B cell (primary cell): ENCODE measurements at regions not wholly inside any gene's neighbourhood (a gene's known extent, or its start where the extent isn't known, plus 50 kb on each side); places are given as distances from the start of the nearest gene placed in this dataset.

ENCODE experiments used
- ATAC-seq: fragments of 200-7000 bp; cut with Tn5 transposase; one replicate; pipeline ENCODE4 v1.10.0; 2021; ENCODE audit warnings: low read depth, mild to moderate bottlenecking, moderate number of reproducible peaks, moderate library complexity
- CTCF ChIA-PET: fragments of 350-600 bp; sonication (Branson Sonifier 250); formaldehyde crosslinking; loops from one replicate; lab custom pipeline; 2021; ENCODE audit warnings: antibody characterized with exemption, inconsistent platforms; lab: Charles Lee
- POLR2A ChIA-PET: fragments of 350-600 bp; sonication (Branson Sonifier 250); formaldehyde crosslinking; loops from one replicate; lab custom pipeline; 2021; ENCODE audit warnings: antibody characterized with exemption; lab: Charles Lee
- DNase-seq: peaks from one replicate; pipeline ENCODE4 v3.0.0; 2013
- H2AFZ ChIP-seq: 2 replicates; pipeline ENCODE4 v1.6.1; 2012; ENCODE audit warnings: mild to moderate bottlenecking, low read depth, low read length; ENCODE audit not compliant: insufficient read depth, poor library complexity, severe bottlenecking
- H3K27ac ChIP-seq, 2 donors: 1 replicate in 1 of 2; 2 replicates in 1 of 2; pipeline ENCODE4 v1.5.1; 2012 to 2013; ENCODE audit warnings: low read length in 2 of 2, mild to moderate bottlenecking in 2 of 2, moderate library complexity in 1 of 2
- H3K27me3 ChIP-seq, 4 experiments: fragments of 200-600 bp in 1 of 4; sonication (generic) in 1 of 4; replicated peaks in 1 of 4; 1 replicate in 2 of 4; 2 replicates in 2 of 4; pipeline versions ENCODE4 v1.6.1 to v1.7.0; 2013 to 2016; ENCODE audit warnings: low read length in 3 of 4, mild to moderate bottlenecking in 2 of 4, mixed read lengths in 1 of 4, moderate library complexity in 1 of 4; ENCODE audit not compliant: insufficient read depth in 4 of 4, control insufficient read depth in 3 of 4; ENCODE audit errors: control extremely low read depth in 1 of 4
- H3K36me3 ChIP-seq, 2 experiments: replicated peaks in 1 of 2; 1 replicate in 1 of 2; 2 replicates in 1 of 2; pipeline versions ENCODE4 v1.6.1 to v1.7.1; 2013; ENCODE audit warnings: low read length in 1 of 2; ENCODE audit not compliant: insufficient read depth in 2 of 2, control insufficient read depth in 1 of 2; ENCODE audit errors: control extremely low read depth in 1 of 2, extremely low read depth in 1 of 2
- H3K4me1 ChIP-seq, 2 donors: fragments of 200-600 bp in 1 of 2; sonication (generic) in 1 of 2; 1 replicate in 1 of 2; 2 replicates in 1 of 2; pipeline versions ENCODE4 v1.5.1 to v1.6.1; 2013 to 2017; ENCODE audit warnings: low read length in 2 of 2; ENCODE audit not compliant: control insufficient read depth in 2 of 2, insufficient read depth in 2 of 2
- H3K4me2 ChIP-seq: replicated peaks from 2 replicates; pipeline ENCODE3; 2012; ENCODE audit warnings: mild to moderate bottlenecking, low read depth, low read length; ENCODE audit not compliant: poor library complexity, severe bottlenecking
- H3K4me3 ChIP-seq, 5 experiments: fragments of 200-600 bp in 1 of 5; sonication (generic) in 1 of 5; 1 replicate in 3 of 5; 2 replicates in 2 of 5; pipeline versions ENCODE4 v1.5.1 to v1.7.0; 2011 to 2016; ENCODE audit warnings: low read length in 4 of 5, mild to moderate bottlenecking in 4 of 5, low read depth in 2 of 5, control low read depth in 1 of 5, moderate library complexity in 1 of 5; ENCODE audit not compliant: insufficient read depth in 1 of 5; ENCODE audit errors: control extremely low read depth in 1 of 5, extremely low read depth in 1 of 5
- H3K79me2 ChIP-seq: fragments of 200-600 bp; sonication (generic); one replicate; pipeline ENCODE4 v1.6.0; 2016; ENCODE audit warnings: low read length; ENCODE audit not compliant: control insufficient read depth, insufficient read depth
- H3K9ac ChIP-seq: fragments of 200-600 bp; sonication (generic); 2 replicates; pipeline ENCODE4 v1.6.1; 2017; ENCODE audit warnings: mild to moderate bottlenecking, low read length, moderate library complexity
- H3K9me3 ChIP-seq, 3 donors: one replicate each; pipeline versions ENCODE4 v1.6.1 to v1.7.1; 2013; ENCODE audit warnings: low read length in 2 of 3; ENCODE audit not compliant: control insufficient read depth in 2 of 3, insufficient read depth in 1 of 3; ENCODE audit errors: control extremely low read depth in 1 of 3
- H4K20me1 ChIP-seq: 2 replicates; pipeline ENCODE4 v1.6.0; 2012; ENCODE audit warnings: mild to moderate bottlenecking, low read length; ENCODE audit not compliant: insufficient read depth, control insufficient read depth, poor library complexity, severe bottlenecking
- H3K27ac Mint-ChIP-seq: one replicate; pipeline ENCODE4 v1.8.0; 2021; ENCODE audit warnings: mixed read lengths
- H3K27me3 Mint-ChIP-seq: one replicate; pipeline ENCODE4 v1.8.0; 2021; ENCODE audit warnings: mixed read lengths
- H3K4me1 Mint-ChIP-seq: one replicate; pipeline ENCODE4 v1.8.0; 2021; ENCODE audit warnings: mixed read lengths
- H3K4me3 Mint-ChIP-seq: one replicate; pipeline ENCODE4 v1.8.0; 2021; ENCODE audit warnings: mixed read lengths
- H3K9me3 Mint-ChIP-seq: one replicate; pipeline ENCODE4 v1.8.0; 2022; ENCODE audit warnings: mixed read lengths; ENCODE audit not compliant: insufficient read depth
- CTCF ChIP-seq: fragments of 200-600 bp; IDR thresholded peaks from one replicate; pipeline ENCODE4 v1.8.0; 2022; ENCODE audit warnings: antibody characterized with exemption, mild to moderate bottlenecking
- EZH2 ChIP-seq: IDR thresholded peaks from 2 replicates; pipeline ENCODE4 v1.6.1; 2012; ENCODE audit warnings: borderline replicate concordance, low read depth, mild to moderate bottlenecking, moderate library complexity, low read length; ENCODE audit not compliant: insufficient read depth, poor library complexity, severe bottlenecking
- WGBS: methylation state at CpG from one replicate; pipeline ENCODE4 v1.1.5; 2013; ENCODE audit warnings: missing lambda C conversion rate; ENCODE audit not compliant: insufficient coverage; 5-methylcytosine and 5-hydroxymethylcytosine counted together
- intact Hi-C: fragments of 100-400 bp; cut with micrococcal nuclease; formaldehyde crosslinking; loops from one replicate; pipeline ENCODE4 v1.10.0; 2022

- Histone ChIP-seq H4K20me1 (no peaks in the 10 kb centered on the region), H3K27me3 (no peaks in the 10 kb centered on the region), H3K27ac (no peak overlapping the region), H3K9ac (no peak overlapping the region), H3K9me3 (peaks cover 0 to 5% (median 0%) of the 10 kb centered on the region in 3 donors), H3K36me3 (no peaks in the 10 kb centered on the region), H3K4me3 (no peak overlapping the region), H3K4me2 (no peak overlapping the region), H3K4me1 (peaks cover 5 to 17% of the 10 kb centered on the region in 2 donors), H2AFZ (no peak overlapping the region), H3K79me2 (no peaks in the 10 kb centered on the region)
- peaks cover 31% of the 10 kb centered on the region for H3K4me1 Mint-ChIP-seq
- POLR2A ChIA-PET = no interaction called here
- CTCF ChIA-PET = no interaction called here
- DNase-seq = no peak
- no peaks in the 10 kb centered on the region for H3K27me3 Mint-ChIP-seq
- no peak for ATAC-seq
- no peaks in the 10 kb centered on the region for H3K9me3 Mint-ChIP-seq
- WGBS = 100% methylated on average over 3 of the region's 8 CpGs
- H3K4me3 Mint-ChIP-seq = no peak overlapping the region
- intact Hi-C loops = no loop called here
- no peak overlapping the region for H3K27ac Mint-ChIP-seq
- no peak for TF ChIP-seq CTCF
- no peak for TF ChIP-seq EZH2
These were observed 309.7 kb downstream of the QKI start for GRCh38 chr6:163724196-163724595.

DNA sequence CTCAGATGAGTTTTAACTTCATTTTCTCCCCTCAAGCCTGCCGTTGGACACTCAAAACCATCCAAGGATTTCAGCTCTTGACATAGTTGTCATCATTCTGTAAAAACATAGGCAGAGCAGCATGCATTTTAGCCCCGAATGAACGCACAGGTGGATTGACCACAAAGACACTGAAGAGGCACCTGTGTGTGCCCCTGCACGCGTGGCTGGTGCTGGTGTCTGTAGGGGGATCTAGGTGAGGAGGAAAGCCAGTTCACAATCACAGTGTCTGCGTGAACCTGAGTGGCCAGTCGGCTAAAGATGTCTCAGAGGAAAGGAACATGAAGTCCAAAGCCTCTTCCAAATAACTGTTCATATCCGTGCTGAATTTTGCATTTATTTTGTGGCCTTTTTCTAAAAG, 309.2 kb downstream of the QKI start:
- no peak overlapping the region for H3K27ac ChIP-seq
- peaks cover 35% of the 10 kb centered on the region for H3K4me1 Mint-ChIP-seq
- peaks cover 0 to 5% (median 0%) of the 10 kb centered on the region in 3 donors for H3K9me3 ChIP-seq
- CTCF ChIA-PET = no interaction called here
- 53% methylated on average over 4 of the region's 8 CpGs for WGBS
- H3K9me3 Mint-ChIP-seq = no peaks in the 10 kb centered on the region
- H3K79me2 ChIP-seq = no peaks in the 10 kb centered on the region
- H3K27me3 Mint-ChIP-seq = no peaks in the 10 kb centered on the region
- POLR2A ChIA-PET = no interaction called here
- H4K20me1 ChIP-seq = no peaks in the 10 kb centered on the region
- no peaks in the 10 kb centered on the region for H3K27me3 ChIP-seq
- no peak overlapping the region for H3K4me2 ChIP-seq
- H3K9ac ChIP-seq = no peak overlapping the region
- DNase-seq (no peak), ATAC-seq (no peak)
- H3K36me3 ChIP-seq = no peaks in the 10 kb centered on the region
- H3K4me3 ChIP-seq = no peak overlapping the region
- intact Hi-C loops = no loop called here
- TF ChIP-seq CTCF = no peak
- TF ChIP-seq EZH2 = no peak
- no peak overlapping the region for H3K27ac Mint-ChIP-seq
- peaks cover 6 to 20% of the 10 kb centered on the region in 2 donors for H3K4me1 ChIP-seq
- no peak overlapping the region for H2AFZ ChIP-seq
- H3K4me3 Mint-ChIP-seq = no peak overlapping the region
